B cell (primary cell): ENCODE measurements at regions not wholly inside any gene's neighbourhood (a gene's known extent, or its start where the extent isn't known, plus 50 kb on each side); places are given as distances from the start of the nearest gene placed in this dataset.

Experiments
- CTCF ChIP-seq: fragments of 200-600 bp; IDR thresholded peaks from one replicate; pipeline ENCODE4 v1.8.0; 2022; ENCODE audit warnings: antibody characterized with exemption, mild to moderate bottlenecking
- EZH2 ChIP-seq: IDR thresholded peaks from 2 replicates; pipeline ENCODE4 v1.6.1; 2012; ENCODE audit warnings: borderline replicate concordance, low read depth, mild to moderate bottlenecking, moderate library complexity, low read length; ENCODE audit not compliant: insufficient read depth, poor library complexity, severe bottlenecking

- TF ChIP-seq CTCF: no peak
- no peak for TF ChIP-seq EZH2
Observed at GRCh38 chr1:59027177-59027576, 243.3 kb upstream of the JUN start.
